ENCODE measurements at regions not wholly inside any gene's neighbourhood (a gene's known extent, or its start where the extent isn't known, plus 50 kb on each side); places are given as distances from the start of the nearest gene placed in this dataset.

GRCh38 chr21:28234326-28234725, 758.4 kb downstream of the LTN1 start:
- Histone ChIP-seq H3F3A (ENCODE audit: control insufficient read depth, insufficient read depth) (no peaks in the 10 kb centered on the region), H3K27me3 (ENCODE audit: control insufficient read depth, low read length) (no peaks in the 10 kb centered on the region), H4K20me1 (ENCODE audit: control insufficient read depth, insufficient read depth, low read depth, low read length) (no peaks in the 10 kb centered on the region), H3K4me2 (ENCODE audit: low read length) (no peak overlapping the region), H3K27ac (ENCODE audit: low read depth, low read length) (no peak overlapping the region), H3K79me2 (ENCODE audit: control insufficient read depth, low read length) (no peaks in the 10 kb centered on the region), H3K9me2 (replicated peaks; ENCODE audit: control insufficient read depth, low read length) (no peaks in the 10 kb centered on the region), H3K9me3 (ENCODE audit: control insufficient read depth, insufficient read depth, low read length) (no peaks in the 10 kb centered on the region), H3K36me3 (ENCODE audit: control insufficient read depth, low read length) (no peaks in the 10 kb centered on the region), H3K4me1 (ENCODE audit: control insufficient read depth, low read length) (no peaks in the 10 kb centered on the region), H3K4me3 (ENCODE audit: low read length) (no peak overlapping the region)
- TF ChIP-seq EZH2phosphoT487 (IDR thresholded peaks at IDR 0.05; ENCODE audit: borderline replicate concordance, low read length) (no peak), CTCF (IDR thresholded peaks at IDR 0.05; ENCODE audit: low read depth, low read length, poor library complexity, severe bottlenecking) (no peak)

GRCh38 chr21:28233536-28234220, 759.0 kb downstream of the LTN1 start:
- TF ChIP-seq EZH2phosphoT487 (IDR thresholded peaks at IDR 0.05; ENCODE audit: borderline replicate concordance, low read length): no peak
- TF ChIP-seq CTCF (IDR thresholded peaks at IDR 0.05; ENCODE audit: low read depth, low read length, poor library complexity, severe bottlenecking): no peak

GRCh38 chr21:28230559-28230958, 762.1 kb downstream of the LTN1 start:
- H3K9me2 ChIP-seq (replicated peaks; ENCODE audit: control insufficient read depth, low read length): no peaks in the 10 kb centered on the region
- TF ChIP-seq EZH2phosphoT487 (IDR thresholded peaks at IDR 0.05; ENCODE audit: borderline replicate concordance, low read length) (no peak), CTCF (IDR thresholded peaks at IDR 0.05; ENCODE audit: low read depth, low read length, poor library complexity, severe bottlenecking) (no peak)
- H3K4me3 ChIP-seq (ENCODE audit: low read length): no peak overlapping the region
- H3K27ac ChIP-seq (ENCODE audit: low read depth, low read length): no peak overlapping the region
- no peak overlapping the region for H3K4me2 ChIP-seq (ENCODE audit: low read length)
- no peaks in the 10 kb centered on the region for H3K4me1 ChIP-seq (ENCODE audit: control insufficient read depth, low read length)
- H3K79me2 ChIP-seq (ENCODE audit: control insufficient read depth, low read length): no peaks in the 10 kb centered on the region
- no peaks in the 10 kb centered on the region for H3K27me3 ChIP-seq (ENCODE audit: control insufficient read depth, low read length)
- H3F3A ChIP-seq (ENCODE audit: control insufficient read depth, insufficient read depth): no peaks in the 10 kb centered on the region
- H4K20me1 ChIP-seq (ENCODE audit: control insufficient read depth, insufficient read depth, low read depth, low read length): no peaks in the 10 kb centered on the region
- H3K36me3 ChIP-seq (ENCODE audit: control insufficient read depth, low read length): no peaks in the 10 kb centered on the region
- no peaks in the 10 kb centered on the region for H3K9me3 ChIP-seq (ENCODE audit: control insufficient read depth, insufficient read depth, low read length)

More at GRCh38 chr21:28233536-28234220, 759.0 kb downstream of the LTN1 start:
- Histone ChIP-seq H3K9me2 (replicated peaks; ENCODE audit: control insufficient read depth, low read length) (no peaks in the 10 kb centered on the region), H3K79me2 (ENCODE audit: control insufficient read depth, low read length) (no peaks in the 10 kb centered on the region), H3K36me3 (ENCODE audit: control insufficient read depth, low read length) (no peaks in the 10 kb centered on the region), H3K4me2 (ENCODE audit: low read length) (no peak overlapping the region), H3K27ac (ENCODE audit: low read depth, low read length) (no peak overlapping the region), H3K4me1 (ENCODE audit: control insufficient read depth, low read length) (no peaks in the 10 kb centered on the region), H3K9me3 (ENCODE audit: control insufficient read depth, insufficient read depth, low read length) (no peaks in the 10 kb centered on the region), H3K27me3 (ENCODE audit: control insufficient read depth, low read length) (no peaks in the 10 kb centered on the region), H3K4me3 (ENCODE audit: low read length) (no peak overlapping the region), H3F3A (ENCODE audit: control insufficient read depth, insufficient read depth) (no peaks in the 10 kb centered on the region), H4K20me1 (ENCODE audit: control insufficient read depth, insufficient read depth, low read depth, low read length) (no peaks in the 10 kb centered on the region)
